ENCODE measurements at regions not wholly inside any gene's neighbourhood (a gene's known extent, or its start where the extent isn't known, plus 50 kb on each side); places are given as distances from the start of the nearest gene placed in this dataset.
A peak's percentile ranks its signal among the peaks of the same experiment; 100 is the strongest.

- no peaks in the 10 kb centered on the region for H3K36me3 ChIP-seq (ENCODE audit: control insufficient read depth in 1 of 2, insufficient read depth in 2 of 2, low read length in 2 of 2)
- no peak overlapping the region for H3K27ac ChIP-seq (ENCODE audit: low read depth, low read length)
- peak overlapping the region; percentile 72 for H3K4me2 ChIP-seq (ENCODE audit: low read length)
- H3K9ac ChIP-seq (ENCODE audit: low read length) = peak overlapping the region; percentile 20
- H3K9me2 ChIP-seq (ENCODE audit: insufficient read depth) = no peaks in the 10 kb centered on the region
- H3K4me3 ChIP-seq (replicated peaks in 1 of 2; ENCODE audit: low read depth in 1 of 2, low read length in 2 of 2) = peak overlapping the region in 1 of 2 experiments; percentile 37; a peak in 2 of 4 replicates
- H3K9me3 ChIP-seq (ENCODE audit: control insufficient read depth in 1 of 2, insufficient read depth in 1 of 2, low read depth in 1 of 2, low read length in 2 of 2) = no peaks in the 10 kb centered on the region
- BruUV-seq (replicated peaks) = no TSS peak
- H3K79me2 ChIP-seq (ENCODE audit: insufficient read depth, low read length) = no peaks in the 10 kb centered on the region
- CTCF ChIA-PET = no interaction called here
- RAD21 ChIA-PET (ENCODE audit: low non-redundant PET in 1 of 2, low total read pairs in 2 of 2, uncharacterized antibody in 2 of 2, unreplicated experiment in 2 of 2) = no interaction called here
- no peaks in the 10 kb centered on the region for H4K20me1 ChIP-seq (ENCODE audit: insufficient read depth)
- intact Hi-C loops (cut with micrococcal nuclease) = loop anchor here (10.0 kb wide), 1 partner anchor 117 kb away; no protein-coding TSS in a partner anchor
- DNase-seq (ENCODE audit: low read depth, low spot score) = peak; percentile 73
- POLR2A ChIA-PET = no interaction called here
- TF ChIP-seq SP1 (IDR thresholded peaks at IDR 0.05; ENCODE audit: low read depth) (peak; percentile 88), ZNF274 (IDR thresholded peaks at IDR 0.05; ENCODE audit: low read depth, low read length) (no peak), CEBPB (IDR thresholded peaks at IDR 0.05; ENCODE audit: low read depth) (peak; percentile 41; the same call in 1 of the 2 replicates), FOSL1 (IDR thresholded peaks at IDR 0.05; ENCODE audit: low read depth) (peak; percentile 87), SIN3A (IDR thresholded peaks at IDR 0.05; ENCODE audit: low read depth) (0 out of 2 replicates have a peak, but pooled peaks have one; percentile 32), REST (IDR thresholded peaks at IDR 0.05; ENCODE audit: low read depth) (no peak), SRF (IDR thresholded peaks at IDR 0.05; ENCODE audit: low read depth) (peak; percentile 34; the same call in 1 of the 2 replicates), MAX (IDR thresholded peaks at IDR 0.05) (peak; percentile 47), ZBTB33 (IDR thresholded peaks at IDR 0.05; ENCODE audit: extremely low read depth, insufficient replicate concordance, low read length) (no peak), YY1 (IDR thresholded peaks at IDR 0.05; ENCODE audit: extremely low read depth, insufficient replicate concordance, low read depth, low read length) (no peak), POLR2AphosphoS5 (IDR thresholded peaks at IDR 0.05; ENCODE audit: low read depth, low read length) (peak; percentile 55), CBX3 (IDR thresholded peaks at IDR 0.05; ENCODE audit: low read depth) (peak; percentile 70; the same call in 1 of the 2 replicates), ZFX (IDR thresholded peaks at IDR 0.05) (no peak), CTCF (IDR thresholded peaks at IDR 0.05 in 2 of 3, conservative IDR thresholded peaks at IDR 0.05 in 1 of 3; ENCODE audit: borderline replicate concordance in 1 of 3, insufficient read depth in 1 of 3, low read depth in 2 of 3, low read length in 2 of 3) (no peak), JUND (IDR thresholded peaks at IDR 0.05) (peak; percentile 82), TCF7L2 (IDR thresholded peaks at IDR 0.05; ENCODE audit: borderline replicate concordance, extremely low read depth, insufficient read depth, insufficient read length) (peak; percentile 47), RAD21 (IDR thresholded peaks at IDR 0.05; ENCODE audit: low read depth) (peak; percentile 30; the same call in 1 of the 2 replicates), EGR1 (IDR thresholded peaks at IDR 0.05; ENCODE audit: low read depth) (no peak)
- ATAC-seq = peak; percentile 99
- peaks cover 15 to 32% of the 10 kb centered on the region in 2 experiments for H3K4me1 ChIP-seq (ENCODE audit: control insufficient read depth in 1 of 2, insufficient read depth in 2 of 2, low read length in 2 of 2)
- H3K27me3 ChIP-seq (ENCODE audit: insufficient read depth, low read length) = no peaks in the 10 kb centered on the region
- peak overlapping the region; percentile 20 for H2AFZ ChIP-seq (ENCODE audit: low read depth, low read length, poor library complexity, severe bottlenecking)
Observed at GRCh38 chrX:13101441-13102139, 57.2 kb upstream of the FAM9C start.

Measured in HCT116 (cell line).